Testis (tissue), 2 donors: ENCODE measurements at regions not wholly inside any gene's neighbourhood (a gene's known extent, or its start where the extent isn't known, plus 50 kb on each side); places are given as distances from the start of the nearest gene placed in this dataset.
"Not testable (repeated sequence)": the region's sequence is repeated elsewhere in the genome, so short reads cannot be mapped to it uniquely, and the experiment has no call there.

Experiments used
- DNase-seq: peaks from one replicate; pipeline ENCODE4 v3.0.0-alpha.2; 2019
- H3K27ac ChIP-seq, 2 donors: fragments of 200-600 bp; sonication (generic); one replicate each; pipeline ENCODE4 v1.5.1; 2019
- H3K27me3 ChIP-seq: fragments of 200-600 bp; sonication (generic); one replicate; pipeline ENCODE4 v1.5.1; 2019
- H3K36me3 ChIP-seq: fragments of 200-600 bp; sonication (generic); one replicate; pipeline ENCODE4 v1.5.1; 2017; ENCODE audit warnings: low read depth; ENCODE audit errors: missing control alignments
- H3K4me1 ChIP-seq: fragments of 200-600 bp; sonication (generic); one replicate; pipeline ENCODE4 v1.5.1; 2019
- H3K4me3 ChIP-seq, 2 donors: fragments of 200-600 bp; sonication (generic); one replicate each; pipeline ENCODE4 v1.5.1; 2017 to 2019
- H3K9me3 ChIP-seq: fragments of 200-600 bp; sonication (generic); one replicate; pipeline ENCODE4 v1.5.1; 2017
- POLR2A ChIP-seq: fragments of 450-650 bp; IDR thresholded peaks from one replicate; pipeline ENCODE4 v1.6.1; 2017; ENCODE audit warnings: antibody characterized with exemption, mild to moderate bottlenecking, moderate library complexity
- WGBS, 2 donors: methylation state at CpG; one replicate each; pipeline ENCODE4 v1.1.5; 2018; 5-methylcytosine and 5-hydroxymethylcytosine counted together
- intact Hi-C: fragments of 100-400 bp; cut with DNase I; formaldehyde crosslinking; loops from one replicate; pipeline ENCODE4 v1.15.1; 2023; ENCODE audit warnings: low total_unique reads
- TF ChIP-seq, protein P1 (sequence below), 3 experiments: fragments of 450-650 bp in 2 of 3; fragments of 200-600 bp in 1 of 3; sonication (generic) in 1 of 3; IDR thresholded peaks; one replicate each; pipeline ENCODE4 v1.5.1; 2016 to 2019; ENCODE audit warnings: antibody characterized with exemption in 3 of 3, mild to moderate bottlenecking in 2 of 3, moderate library complexity in 1 of 3

DNA sequence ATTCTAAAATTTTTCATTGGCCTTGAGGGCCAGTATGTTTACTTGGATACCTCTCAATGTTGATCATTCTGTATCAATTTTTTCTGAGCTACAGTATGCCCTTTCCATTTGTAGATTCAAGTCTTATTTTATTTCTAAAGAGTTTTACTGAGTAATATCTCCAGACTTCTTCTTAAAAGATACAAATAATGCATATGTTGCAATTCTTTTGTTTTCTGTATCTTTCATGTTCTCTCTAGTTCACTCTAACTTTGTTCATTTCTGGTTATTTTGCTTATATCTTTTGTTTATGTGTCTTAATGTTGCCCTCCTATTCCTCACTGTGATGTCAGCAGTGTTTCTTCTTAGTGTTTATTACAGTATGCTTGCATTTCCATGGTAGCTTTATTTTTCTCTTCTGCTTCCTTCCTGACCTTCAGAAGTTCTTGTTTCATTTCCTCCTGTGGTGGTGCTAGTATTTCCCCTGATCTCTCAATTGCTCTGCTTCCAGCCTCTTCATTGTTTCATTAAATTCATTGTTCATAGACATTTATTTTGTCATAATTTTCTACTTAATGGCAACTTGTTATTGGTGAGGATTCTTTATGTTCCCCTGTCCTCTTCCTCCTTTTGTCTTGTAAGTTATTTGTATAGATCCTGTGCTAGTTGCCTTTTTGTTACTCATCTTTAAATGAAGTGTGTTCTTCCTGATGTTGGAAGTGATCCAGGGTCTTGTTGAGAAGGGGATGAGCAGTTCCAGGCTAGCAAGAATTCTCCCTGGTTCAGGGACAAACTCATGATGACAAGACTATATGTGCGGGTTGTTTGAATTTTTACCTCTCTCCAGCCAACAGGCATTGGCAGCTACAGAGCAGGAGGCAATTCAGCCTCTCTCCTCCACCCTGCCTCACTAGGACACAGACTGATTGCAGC lies 160.8 kb downstream of the DEPDC1B start:
- peaks cover 5% of the 10 kb centered on the region for H3K4me1 ChIP-seq
- no peaks in the 10 kb centered on the region for H3K9me3 ChIP-seq
- TF ChIP-seq POLR2A = no peak
- TF ChIP-seq, protein P1, sequence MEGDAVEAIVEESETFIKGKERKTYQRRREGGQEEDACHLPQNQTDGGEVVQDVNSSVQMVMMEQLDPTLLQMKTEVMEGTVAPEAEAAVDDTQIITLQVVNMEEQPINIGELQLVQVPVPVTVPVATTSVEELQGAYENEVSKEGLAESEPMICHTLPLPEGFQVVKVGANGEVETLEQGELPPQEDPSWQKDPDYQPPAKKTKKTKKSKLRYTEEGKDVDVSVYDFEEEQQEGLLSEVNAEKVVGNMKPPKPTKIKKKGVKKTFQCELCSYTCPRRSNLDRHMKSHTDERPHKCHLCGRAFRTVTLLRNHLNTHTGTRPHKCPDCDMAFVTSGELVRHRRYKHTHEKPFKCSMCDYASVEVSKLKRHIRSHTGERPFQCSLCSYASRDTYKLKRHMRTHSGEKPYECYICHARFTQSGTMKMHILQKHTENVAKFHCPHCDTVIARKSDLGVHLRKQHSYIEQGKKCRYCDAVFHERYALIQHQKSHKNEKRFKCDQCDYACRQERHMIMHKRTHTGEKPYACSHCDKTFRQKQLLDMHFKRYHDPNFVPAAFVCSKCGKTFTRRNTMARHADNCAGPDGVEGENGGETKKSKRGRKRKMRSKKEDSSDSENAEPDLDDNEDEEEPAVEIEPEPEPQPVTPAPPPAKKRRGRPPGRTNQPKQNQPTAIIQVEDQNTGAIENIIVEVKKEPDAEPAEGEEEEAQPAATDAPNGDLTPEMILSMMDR (IDR thresholded peaks at IDR 0.05) = no peak
- no peaks in the 10 kb centered on the region for H3K27me3 ChIP-seq
- no peak overlapping the region for H3K27ac ChIP-seq
- 31 to 33% methylated on average over 1 of the region's 1 CpG for WGBS, 2 donors
- H3K4me3 ChIP-seq = no peak overlapping the region
- no peaks in the 10 kb centered on the region for H3K36me3 ChIP-seq
- intact Hi-C loops = no loop called here
- DNase-seq = no peak

DNA sequence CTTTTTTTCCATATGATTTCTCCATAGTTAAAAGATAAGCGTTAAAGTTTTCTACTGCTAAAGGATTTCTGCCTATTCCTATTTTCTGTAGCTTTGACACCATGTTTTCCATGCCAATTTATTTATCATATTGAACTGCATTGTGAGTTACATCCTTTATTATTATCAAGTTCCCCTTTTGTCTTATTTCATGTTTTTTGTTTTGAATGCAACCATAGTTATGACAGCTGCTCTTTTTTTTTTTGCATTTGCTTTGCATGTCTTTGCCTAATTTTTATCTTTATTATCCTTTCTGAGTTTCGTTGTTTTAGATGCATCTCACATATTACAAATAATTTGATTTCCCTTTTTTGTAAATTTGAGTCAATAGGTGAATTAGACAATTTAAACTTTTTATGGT lies 161.5 kb downstream of the DEPDC1B start:
- intact Hi-C loops = no loop called here
- H3K27ac ChIP-seq = no peak overlapping the region
- H3K9me3 ChIP-seq = no peaks in the 10 kb centered on the region
- H3K27me3 ChIP-seq = no peaks in the 10 kb centered on the region
- WGBS, 2 donors = 66 to 68% methylated on average over 2 of the region's 2 CpGs
- no peak for DNase-seq
- TF ChIP-seq POLR2A = no peak
- TF ChIP-seq, protein P1 (IDR thresholded peaks at IDR 0.05) = no peak
- no peaks in the 10 kb centered on the region for H3K36me3 ChIP-seq
- peaks cover 5% of the 10 kb centered on the region for H3K4me1 ChIP-seq
- H3K4me3 ChIP-seq = no peak overlapping the region

DNA sequence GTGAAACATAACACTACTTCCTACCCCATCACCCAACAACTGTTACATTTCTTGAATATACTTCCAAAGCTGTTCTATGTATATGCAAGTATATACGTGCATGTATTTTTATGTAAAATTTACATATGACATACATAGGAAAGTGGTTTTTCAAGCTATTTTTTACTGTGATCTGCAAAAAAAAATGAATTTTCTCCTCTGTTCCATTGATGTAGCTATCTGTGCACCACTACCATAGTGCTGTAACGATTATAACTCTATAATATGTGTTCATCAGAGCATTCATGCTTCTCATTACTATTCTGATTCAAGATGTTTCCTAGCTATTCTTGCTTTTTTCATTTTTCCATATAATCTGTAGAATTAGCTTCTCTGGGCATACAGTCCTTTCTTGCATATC lies 164.0 kb downstream of the DEPDC1B start:
- no peaks in the 10 kb centered on the region for H3K36me3 ChIP-seq
- DNase-seq = no peak
- no peaks in the 10 kb centered on the region for H3K27me3 ChIP-seq
- no peak for TF ChIP-seq POLR2A
- TF ChIP-seq, protein P1 (IDR thresholded peaks at IDR 0.05) = no peak
- intact Hi-C loops = no loop called here
- 92 to 94% methylated on average over 2 of the region's 2 CpGs for WGBS, 2 donors
- peaks cover 5% of the 10 kb centered on the region for H3K4me1 ChIP-seq
- no peak overlapping the region for H3K4me3 ChIP-seq
- no peak overlapping the region for H3K27ac ChIP-seq
- no peaks in the 10 kb centered on the region for H3K9me3 ChIP-seq

DNA sequence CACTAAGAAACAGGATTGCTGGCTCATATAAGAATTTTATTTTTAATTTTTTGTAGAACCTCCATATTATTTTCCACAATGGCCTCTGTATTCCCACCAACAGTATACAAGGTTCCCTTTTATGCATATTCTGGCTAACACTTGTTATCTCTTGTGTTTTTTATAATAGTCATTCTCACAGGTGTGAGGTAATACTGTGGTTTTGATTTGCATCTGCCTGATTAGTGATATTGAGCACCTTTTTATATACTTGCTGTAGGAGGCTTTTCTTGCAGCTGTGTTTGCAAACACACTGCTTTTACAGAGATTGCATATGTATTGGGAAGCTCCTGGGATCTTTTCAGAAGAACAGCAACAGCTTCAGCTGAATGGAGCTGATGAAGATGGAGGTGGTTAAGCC lies 164.8 kb downstream of the DEPDC1B start:
- Histone ChIP-seq H3K4me1 (peaks cover 5% of the 10 kb centered on the region), H3K4me3 (no peak overlapping the region), H3K27ac (no peak overlapping the region), H3K36me3 (no peaks in the 10 kb centered on the region), H3K9me3 (no peaks in the 10 kb centered on the region), H3K27me3 (no peaks in the 10 kb centered on the region)
- TF ChIP-seq, protein P1 (IDR thresholded peaks at IDR 0.05) = no peak
- TF ChIP-seq POLR2A = no peak
- intact Hi-C loops = no loop called here
- DNase-seq = no peak

DNA sequence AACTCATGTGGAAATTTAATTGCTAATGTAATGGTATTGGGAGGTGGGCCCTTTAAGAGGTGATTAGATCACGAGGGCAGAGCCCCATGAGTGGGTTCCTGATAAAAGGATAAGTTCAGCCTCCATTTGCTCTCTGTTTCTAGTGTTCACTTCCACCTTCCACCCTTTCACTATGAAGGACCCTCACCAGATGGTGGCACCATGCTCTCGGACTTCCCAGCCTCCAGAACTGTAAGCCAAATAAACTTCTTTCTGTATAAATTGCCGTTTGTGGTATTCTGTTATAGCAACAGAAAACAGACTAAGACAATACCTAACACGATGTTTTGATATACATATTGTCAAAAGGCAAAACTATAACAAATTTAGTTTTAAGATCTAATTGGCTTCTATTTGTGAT lies 166.2 kb downstream of the DEPDC1B start:
- Histone ChIP-seq H3K4me1 (no peaks in the 10 kb centered on the region), H3K27me3 (no peaks in the 10 kb centered on the region), H3K9me3 (no peaks in the 10 kb centered on the region), H3K27ac (no peak overlapping the region), H3K36me3 (no peaks in the 10 kb centered on the region), H3K4me3 (no peak overlapping the region)
- no peak for DNase-seq
- intact Hi-C loops = no loop called here
- no peak for TF ChIP-seq POLR2A
- TF ChIP-seq, protein P1 (IDR thresholded peaks at IDR 0.05) = no peak
- 82 to 87% methylated on average over 4 of the region's 4 CpGs for WGBS, 2 donors

DNA sequence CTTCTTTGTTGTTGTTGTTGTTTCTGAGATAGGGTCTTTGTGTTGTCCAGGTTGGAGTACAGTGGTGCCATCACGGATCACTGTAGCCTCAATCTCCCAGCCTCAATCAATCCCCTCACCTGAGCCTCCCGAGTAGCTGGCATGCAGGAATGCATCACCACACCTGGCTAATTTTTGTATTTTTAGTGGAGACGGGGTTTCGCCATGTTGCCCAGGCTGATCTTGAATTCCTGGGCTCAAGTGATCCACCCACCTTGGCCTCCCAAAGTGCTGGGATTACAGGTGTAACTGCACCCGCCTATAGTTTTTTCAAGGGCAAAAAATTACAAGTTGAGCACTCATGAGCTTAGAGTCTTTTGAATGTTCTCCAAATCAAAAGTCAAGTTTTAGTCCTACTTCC lies 167.2 kb downstream of the DEPDC1B start:
- DNase-seq, H3K4me1 ChIP-seq, H3K4me3 ChIP-seq, intact Hi-C loops, H3K27me3 ChIP-seq, H3K36me3 ChIP-seq, H3K9me3 ChIP-seq, H3K27ac ChIP-seq: not testable (repeated sequence)
- WGBS, 2 donors = 82 to 90% methylated on average over 5 of the region's 5 CpGs

DNA sequence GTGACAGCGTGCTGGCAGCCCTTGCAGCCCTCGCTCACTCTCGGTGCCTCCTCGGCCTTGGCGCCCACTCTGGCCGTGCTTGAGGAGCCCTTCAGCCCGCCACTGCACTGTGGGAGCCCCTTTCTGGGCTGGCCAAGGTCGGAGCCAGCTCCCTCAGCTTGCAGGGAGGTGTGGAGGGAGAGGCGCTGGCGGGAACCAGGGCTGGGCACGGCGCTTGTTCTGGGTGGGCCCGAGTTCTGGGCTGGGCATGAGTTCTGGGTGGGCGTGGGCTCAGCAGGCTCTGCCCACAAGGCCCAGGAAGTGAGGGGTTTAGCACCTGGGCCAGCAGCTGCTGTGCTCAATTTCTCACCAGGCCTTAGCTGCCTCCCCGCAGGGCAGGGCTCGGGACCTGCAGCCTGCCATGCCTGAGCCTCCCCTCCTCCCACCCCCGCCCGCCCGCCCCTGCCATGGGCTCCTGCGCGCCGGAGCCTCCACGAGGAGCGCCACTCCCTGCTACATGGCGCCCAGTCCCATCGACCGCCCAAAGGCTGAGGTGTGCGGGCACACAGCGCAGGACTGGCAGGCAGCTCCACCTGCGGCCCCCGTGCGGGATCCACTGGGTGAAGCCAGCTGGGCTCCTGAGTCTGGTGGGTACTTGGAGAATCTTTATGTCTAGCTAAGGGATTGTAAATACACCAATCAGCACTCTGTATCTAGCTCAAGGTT lies 169.7 kb downstream of the DEPDC1B start:
- H3K36me3 ChIP-seq, H3K9me3 ChIP-seq, H3K4me1 ChIP-seq, H3K4me3 ChIP-seq, H3K27ac ChIP-seq, DNase-seq, intact Hi-C loops, H3K27me3 ChIP-seq: not testable (repeated sequence)
- WGBS, 2 donors = 83 to 86% methylated on average over 14 to 32 of the region's 32 CpGs
